Activated CD4-positive, alpha-beta T cell treated with anti-CD3 and anti-CD28 coated beads for 1 hour (primary cell): ENCODE measurements at regions not wholly inside any gene's neighbourhood (a gene's known extent, or its start where the extent isn't known, plus 50 kb on each side); places are given as distances from the start of the nearest gene placed in this dataset.

Experiments
- DNase-seq: peaks from one replicate; pipeline ENCODE4 v3.0.0-alpha.2; 2020

- no peak for DNase-seq
These were observed 80.4 kb upstream of the POU3F1 start for GRCh38 chr1:38126970-38127369.

- DNase-seq = no peak
These were observed 79.4 kb upstream of the POU3F1 start for GRCh38 chr1:38125837-38126520.

DNA sequence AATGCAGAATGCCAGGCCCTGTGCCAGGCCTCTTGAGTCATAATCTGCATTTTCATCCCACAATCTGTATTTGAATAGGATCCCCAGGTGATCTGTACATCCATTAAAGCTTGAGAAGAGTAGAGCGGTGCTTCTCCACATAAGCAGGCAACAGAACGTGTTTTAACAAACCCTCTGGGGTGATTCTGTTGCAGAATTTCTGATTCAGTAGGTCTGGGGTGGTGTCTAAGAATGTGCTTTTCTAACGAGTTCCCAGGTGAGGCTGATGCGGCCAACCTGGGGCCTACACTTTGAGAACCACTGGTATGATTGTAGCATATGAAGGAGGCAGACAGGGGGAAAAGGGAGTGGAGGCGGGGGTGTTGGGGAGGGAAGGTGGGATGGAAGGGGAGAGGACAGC is 78.4 kb upstream of the POU3F1 start:
- DNase-seq = no peak

DNA sequence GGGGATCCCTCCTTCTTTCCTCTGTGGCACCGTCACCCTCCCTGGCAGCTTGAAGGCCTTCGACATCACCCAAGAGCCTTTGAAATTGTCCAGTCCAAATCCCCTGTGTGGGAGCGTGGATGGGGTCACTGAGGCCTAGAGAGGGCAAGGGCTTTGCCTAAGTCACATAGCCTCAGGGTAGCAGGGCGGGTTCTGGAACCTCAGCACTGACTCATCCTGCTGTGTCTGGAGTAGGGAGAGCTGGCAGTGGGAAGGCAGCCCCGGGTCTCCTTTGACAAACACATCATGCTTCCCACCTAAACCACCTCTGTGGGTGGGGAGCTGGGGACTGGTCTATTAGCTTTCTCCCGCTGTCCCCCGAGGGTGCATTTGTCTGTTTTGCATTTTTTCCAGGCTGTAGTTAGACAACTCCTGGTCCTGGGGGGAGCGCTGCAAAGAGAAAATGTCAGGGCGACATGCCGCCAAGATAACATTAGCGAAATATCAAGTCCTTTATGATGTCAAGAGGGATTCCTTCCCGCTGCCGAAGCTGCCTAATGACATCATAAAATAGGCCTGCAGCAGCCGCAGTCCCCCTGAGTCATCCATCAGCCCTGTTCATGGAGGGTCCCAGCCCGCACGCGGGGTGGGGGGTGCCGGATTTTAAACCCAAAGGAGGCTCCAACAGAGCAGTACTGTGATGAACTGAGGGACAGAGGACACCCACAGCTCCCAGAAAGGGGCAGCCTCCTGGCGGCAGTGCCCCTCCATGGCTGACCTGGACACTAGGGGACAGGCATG is 77.0 kb upstream of the POU3F1 start:
- DNase-seq = no peak

DNA sequence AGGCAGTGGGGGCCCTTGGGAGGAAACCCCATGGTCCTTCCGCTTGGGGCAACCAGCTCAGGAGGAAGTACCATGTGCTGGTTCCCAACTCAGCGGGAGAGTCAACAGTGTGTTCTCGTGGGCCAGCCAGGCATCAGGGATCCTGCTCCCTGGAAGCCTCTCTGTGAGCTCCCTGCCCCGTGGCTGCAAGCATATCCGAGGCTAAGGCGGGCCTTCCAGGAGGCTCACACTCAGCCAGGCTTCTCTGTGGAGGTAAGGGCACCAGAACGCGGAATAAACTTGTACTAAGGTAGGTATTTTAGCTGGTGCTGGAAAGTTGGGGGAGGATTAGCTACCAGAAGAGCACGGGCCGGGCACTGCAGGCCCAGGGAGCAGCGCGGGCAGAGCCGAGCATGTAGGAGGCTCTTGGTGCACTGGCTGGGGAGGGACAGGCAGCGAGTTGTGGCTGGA is 74.7 kb upstream of the POU3F1 start:
- no peak for DNase-seq

DNA sequence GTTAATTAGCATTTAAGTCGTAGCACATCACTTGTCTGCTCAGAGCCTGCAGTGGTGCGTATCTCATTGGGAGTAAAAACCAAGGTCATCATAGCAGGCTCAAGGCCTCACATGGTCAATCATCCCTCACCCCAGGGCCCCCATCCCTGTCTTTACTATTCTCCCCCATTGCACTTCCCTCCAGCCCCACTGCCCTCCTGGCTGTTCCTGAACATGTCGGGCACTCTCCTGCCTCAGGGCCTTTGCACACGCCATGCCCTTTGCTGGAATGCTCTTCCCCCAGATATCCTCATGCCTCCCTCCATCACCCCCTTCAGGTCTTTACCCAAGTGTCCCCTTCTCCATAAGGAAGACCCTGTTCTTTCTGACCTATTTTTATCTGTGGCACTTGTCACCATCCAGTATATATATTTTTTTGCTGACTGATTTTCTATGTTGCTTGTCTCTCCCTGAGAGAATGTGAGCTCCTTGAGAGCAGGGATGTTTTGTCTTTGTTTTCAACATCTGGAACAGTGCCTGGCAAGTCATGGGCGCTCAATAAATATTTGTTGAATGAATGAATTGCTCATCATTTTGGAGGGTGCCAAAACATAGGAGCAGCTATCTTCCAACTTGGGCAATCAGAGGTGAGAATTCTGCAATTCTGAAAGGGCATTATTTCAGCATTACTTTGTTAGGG is 74.1 kb upstream of the POU3F1 start:
- no peak for DNase-seq

GRCh38 chr1:38118976-38119375 is 72.4 kb upstream of the POU3F1 start:
- no peak for DNase-seq

DNA sequence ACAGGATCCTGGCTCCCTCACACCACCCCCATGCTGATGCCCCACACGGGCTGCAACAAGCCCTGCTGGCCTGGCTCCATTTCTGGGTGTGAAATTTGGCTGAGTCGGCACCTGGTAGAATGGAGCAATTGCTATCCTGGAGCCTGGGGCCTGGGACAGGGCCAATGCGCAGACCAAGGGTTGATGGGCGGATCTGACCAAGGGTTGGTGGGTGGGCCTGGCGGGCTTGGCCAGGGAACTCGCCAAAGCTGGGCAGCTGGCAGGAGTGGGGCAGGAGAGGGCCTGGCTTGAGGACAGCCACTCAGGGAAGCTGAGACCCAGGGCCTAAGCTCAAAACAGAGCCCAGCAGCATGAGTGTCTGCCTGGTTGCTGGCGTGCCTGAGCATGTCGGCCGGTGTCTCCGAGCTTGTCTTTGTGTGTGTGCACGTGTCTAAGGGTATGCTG is 70.9 kb upstream of the POU3F1 start:
- DNase-seq = no peak

GRCh38 chr1:38115682-38116202 is 69.1 kb upstream of the POU3F1 start:
- no peak for DNase-seq

DNA sequence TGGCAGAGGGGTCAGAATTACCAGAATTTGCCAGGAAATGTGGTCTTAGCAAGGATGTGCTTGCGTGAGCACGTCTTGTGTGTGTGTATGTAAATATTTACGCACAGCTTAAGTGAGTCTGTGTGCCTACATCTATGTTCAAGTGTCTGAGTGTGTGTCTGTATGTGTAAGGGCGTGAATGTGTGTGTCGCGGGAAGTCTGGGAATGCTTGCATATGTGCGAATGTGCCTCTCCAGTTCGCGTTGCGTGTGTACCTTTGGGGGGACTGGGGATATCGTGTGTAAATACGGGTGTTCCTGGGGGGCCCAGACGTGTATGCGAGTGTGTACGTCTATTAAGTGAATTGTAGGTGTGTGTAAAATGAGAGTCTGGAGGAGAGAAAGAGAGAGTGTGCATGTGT is 68.6 kb upstream of the POU3F1 start:
- DNase-seq = no peak

- no peak for DNase-seq
These were observed 67.8 kb upstream of the POU3F1 start for GRCh38 chr1:38114241-38115026.

DNA sequence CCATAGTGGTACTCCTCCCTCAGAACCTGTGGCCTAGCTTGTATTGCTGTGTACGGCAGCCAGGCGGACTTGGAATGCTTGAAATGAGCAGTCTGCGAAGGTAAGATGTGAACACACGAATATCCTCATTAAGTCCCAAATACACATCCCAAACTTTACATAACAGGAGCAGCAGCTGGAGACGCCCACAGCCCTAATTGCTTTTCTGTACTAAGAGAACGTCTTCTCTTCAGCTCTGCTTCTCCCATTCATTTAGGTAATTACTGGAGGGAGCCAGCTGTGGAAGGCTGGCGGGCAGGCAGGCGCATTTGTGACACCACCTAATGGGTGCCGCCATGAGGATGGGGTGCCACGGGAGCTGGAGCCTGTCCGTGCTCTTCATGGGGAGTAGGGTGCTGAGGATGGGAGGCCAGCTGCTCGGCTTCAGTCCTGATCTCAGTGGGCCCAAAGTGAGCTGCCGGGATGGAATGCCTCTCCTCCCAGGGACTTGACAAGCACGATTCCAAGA is 66.6 kb upstream of the POU3F1 start:
- no peak for DNase-seq

GRCh38 chr1:38111589-38111988 is 65.0 kb upstream of the POU3F1 start:
- no peak for DNase-seq

DNA sequence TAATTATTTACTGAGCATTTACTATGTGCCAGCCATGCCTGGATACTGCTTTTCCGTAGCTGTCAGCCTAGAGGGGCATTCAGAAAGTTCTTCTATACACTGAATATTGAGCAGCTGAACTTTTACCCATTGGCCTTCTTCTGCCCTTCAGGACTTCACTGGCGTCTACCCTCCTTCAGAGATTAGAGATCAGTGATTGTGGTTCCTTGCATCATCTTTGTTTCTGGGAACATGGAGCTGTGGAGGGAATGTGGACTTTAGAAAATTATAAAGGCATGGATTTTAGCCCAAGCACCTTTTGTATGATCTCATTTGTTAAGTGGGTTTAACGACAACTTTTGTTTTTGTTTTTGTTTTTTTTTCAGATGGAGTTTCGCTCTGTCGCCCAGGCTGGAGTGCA is 58.7 kb upstream of the POU3F1 start:
- no peak for DNase-seq

DNA sequence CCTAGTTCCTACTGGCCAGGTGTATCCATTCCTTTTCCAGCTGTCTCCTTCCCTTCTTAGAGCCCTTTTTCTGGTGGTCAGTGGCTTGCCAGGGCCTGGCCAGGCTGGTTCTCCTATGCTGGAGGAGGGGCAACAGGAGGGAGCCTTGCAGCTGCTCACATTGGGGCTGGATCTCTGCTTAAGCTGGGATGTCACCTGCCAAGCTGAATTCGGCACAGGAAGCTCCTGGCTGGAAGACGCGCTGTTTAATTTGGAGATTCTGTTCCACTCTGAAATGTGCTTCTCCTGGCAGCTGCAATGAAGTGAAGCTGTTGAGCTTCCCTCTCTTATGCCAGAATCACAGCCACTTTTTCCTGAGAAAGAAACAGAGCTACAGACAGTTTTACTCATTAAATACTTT is 56.0 kb upstream of the POU3F1 start:
- DNase-seq = no peak

- DNase-seq = no peak
These were observed 54.6 kb upstream of the POU3F1 start for GRCh38 chr1:38101037-38101785.

- no peak for DNase-seq
These were observed 51.7 kb upstream of the POU3F1 start for GRCh38 chr1:38098101-38098847.

DNA sequence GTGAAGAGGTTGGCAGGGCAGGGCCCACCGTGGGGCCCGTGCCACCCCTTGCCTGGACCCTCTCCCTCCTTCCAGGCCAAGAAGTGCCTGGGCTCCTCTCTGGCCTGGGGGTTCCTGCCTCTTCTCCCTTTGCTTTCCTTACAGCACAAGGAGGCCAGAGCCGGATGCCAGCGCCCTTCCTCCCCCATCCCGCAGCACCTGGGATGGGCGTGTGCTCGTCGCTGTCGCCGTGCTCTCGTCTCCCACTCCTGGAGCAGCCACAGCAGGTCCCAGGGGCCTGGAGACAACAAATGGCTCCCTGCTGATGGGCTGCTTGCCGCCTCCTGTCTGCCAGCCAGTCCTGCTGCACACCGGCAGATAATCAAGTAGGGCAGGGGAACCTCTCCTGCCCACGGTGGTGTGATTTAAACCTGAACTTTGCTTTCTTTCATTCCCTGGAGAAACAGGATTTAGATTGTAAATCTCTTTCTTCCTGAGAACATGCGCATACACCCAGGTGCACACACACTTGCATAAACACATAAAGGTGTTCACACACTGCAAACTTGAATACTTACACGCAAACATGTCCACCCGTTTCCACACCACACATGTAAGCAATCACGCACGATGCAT is 50.8 kb upstream of the POU3F1 start:
- DNase-seq = no peak
